T-helper 17 cell (primary cell): ENCODE measurements at regions not wholly inside any gene's neighbourhood (a gene's known extent, or its start where the extent isn't known, plus 50 kb on each side); places are given as distances from the start of the nearest gene placed in this dataset.
"Not testable (repeated sequence)": the region's sequence is repeated elsewhere in the genome, so short reads cannot be mapped to it uniquely, and the experiment has no call there.

ENCODE experiments used
- ATAC-seq: fragments of 150-1000 bp; cut with Tn5 transposase; 2 replicates; pipeline ENCODE4 v1.10.0; 2021; ENCODE audit warnings: mild to moderate bottlenecking, moderate library complexity
- DNase-seq, 3 donors: peaks; one replicate each; pipeline versions ENCODE4 v3.0.0 to v3.0.0-alpha.2; 2020 to 2021
- H3K9me3 ChIP-seq: one replicate; pipeline ENCODE4 v1.7.0; 2013; ENCODE audit warnings: low read length, mild to moderate bottlenecking; ENCODE audit not compliant: control insufficient read depth, poor library complexity, severe bottlenecking
- H3K27ac Mint-ChIP-seq: one replicate; pipeline ENCODE4 v1.8.0; 2022; ENCODE audit warnings: mild to moderate bottlenecking, moderate library complexity, mixed read lengths
- H3K27me3 Mint-ChIP-seq: one replicate; pipeline ENCODE4 v1.8.0; 2022; ENCODE audit warnings: mixed read lengths
- H3K36me3 Mint-ChIP-seq: one replicate; pipeline ENCODE4 v1.8.0; 2022; ENCODE audit warnings: low read depth, mixed read lengths
- H3K4me1 Mint-ChIP-seq: one replicate; pipeline ENCODE4 v1.8.0; 2022; ENCODE audit warnings: mild to moderate bottlenecking, mixed read lengths
- H3K4me3 Mint-ChIP-seq: one replicate; pipeline ENCODE4 v1.8.0; 2022; ENCODE audit warnings: mild to moderate bottlenecking, moderate library complexity, mixed read lengths

DNA sequence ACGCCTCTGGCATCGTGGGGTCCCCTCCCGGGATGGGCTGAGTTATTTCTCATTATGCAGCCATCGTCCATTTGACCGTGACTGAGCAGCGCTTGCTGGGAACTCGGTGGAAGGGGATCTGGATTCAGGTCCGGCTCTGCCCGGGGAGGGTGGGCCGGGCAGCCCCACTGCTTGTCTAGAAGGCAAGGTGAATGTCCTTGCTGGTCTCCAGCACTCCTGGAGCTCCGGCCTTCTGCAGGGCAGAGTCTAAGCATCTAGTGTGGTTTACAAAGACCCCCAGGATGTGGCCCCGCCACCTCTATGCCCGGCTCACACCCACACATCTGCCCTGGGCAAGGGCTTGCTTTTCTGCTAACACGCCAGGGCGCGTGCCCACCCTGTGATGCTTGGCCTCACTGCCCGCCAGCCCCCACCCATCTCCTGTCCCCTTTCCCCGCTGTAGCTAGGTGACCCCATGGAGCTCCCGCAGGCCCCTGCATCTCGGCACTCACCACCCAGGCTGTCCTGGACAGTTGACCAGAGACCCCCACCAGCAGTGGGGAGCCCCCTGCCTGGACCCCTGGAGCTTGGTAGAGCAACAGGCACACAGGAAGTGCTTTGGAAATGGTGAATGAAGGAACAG, 151.0 kb upstream of the CHST15 start:
- ATAC-seq, result no peak

DNA sequence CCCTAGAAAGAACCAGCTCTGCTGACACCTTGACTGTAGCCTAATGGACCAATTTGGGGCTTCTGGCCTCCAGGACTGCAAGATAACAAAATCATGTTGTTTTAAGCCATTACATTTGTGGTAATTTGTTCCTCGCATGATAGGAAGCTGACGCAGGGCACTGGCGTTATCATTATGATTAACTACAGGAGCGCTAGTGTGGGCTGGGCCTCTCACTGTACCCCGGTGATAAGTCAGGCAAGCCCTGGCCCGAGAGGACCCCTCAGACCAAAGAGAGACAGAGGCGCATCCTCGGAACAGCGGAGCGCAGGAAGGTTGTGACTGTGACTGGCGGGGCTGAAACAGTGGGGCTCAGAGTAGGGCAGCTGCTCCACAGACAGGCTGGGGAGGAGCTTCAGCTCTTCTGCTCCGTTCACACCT, 150.3 kb upstream of the CHST15 start:
- DNase-seq, result no peak
- no peak overlapping the region for H3K27ac Mint-ChIP-seq
- H3K27me3 Mint-ChIP-seq, result peaks cover 22% of the 10 kb centered on the region
- no peaks in the 10 kb centered on the region for H3K4me1 Mint-ChIP-seq
- no peaks in the 10 kb centered on the region for H3K9me3 ChIP-seq
- H3K36me3 Mint-ChIP-seq, result no peaks in the 10 kb centered on the region
- no peak overlapping the region for H3K4me3 Mint-ChIP-seq
- no peak for ATAC-seq

More for the DNA sequence above, 151.0 kb upstream of the CHST15 start:
- Mint-ChIP-seq H3K36me3 (no peaks in the 10 kb centered on the region), H3K4me3 (no peak overlapping the region), H3K27ac (no peak overlapping the region), H3K27me3 (peaks cover 22% of the 10 kb centered on the region), H3K4me1 (no peaks in the 10 kb centered on the region)
- no peak for DNase-seq
- H3K9me3 ChIP-seq, result no peaks in the 10 kb centered on the region

DNA sequence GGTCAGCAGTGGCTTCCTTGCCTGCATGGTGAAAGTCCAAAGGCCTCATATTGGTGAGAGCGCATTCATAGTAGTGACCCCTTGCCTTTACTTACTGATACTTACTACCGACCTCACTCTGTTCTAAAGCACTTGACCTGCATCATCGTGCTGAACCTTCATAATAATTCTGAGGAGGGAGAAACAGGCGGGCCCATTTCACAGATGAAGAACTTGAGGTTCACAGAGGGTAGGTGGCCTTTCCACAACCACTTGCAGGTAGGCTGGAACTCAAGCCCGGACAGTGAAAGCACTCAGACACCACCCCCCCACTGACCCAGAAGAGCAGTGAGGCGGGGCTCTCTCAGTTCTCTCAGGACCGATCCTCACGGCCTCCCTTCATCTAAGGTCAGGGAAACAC, 149.4 kb upstream of the CHST15 start:
- peaks cover 22% of the 10 kb centered on the region for H3K27me3 Mint-ChIP-seq
- no peaks in the 10 kb centered on the region for H3K9me3 ChIP-seq
- no peaks in the 10 kb centered on the region for H3K4me1 Mint-ChIP-seq
- no peak overlapping the region for H3K4me3 Mint-ChIP-seq
- no peak for DNase-seq
- no peak for ATAC-seq
- H3K36me3 Mint-ChIP-seq, result no peaks in the 10 kb centered on the region
- H3K27ac Mint-ChIP-seq, result no peak overlapping the region

DNA sequence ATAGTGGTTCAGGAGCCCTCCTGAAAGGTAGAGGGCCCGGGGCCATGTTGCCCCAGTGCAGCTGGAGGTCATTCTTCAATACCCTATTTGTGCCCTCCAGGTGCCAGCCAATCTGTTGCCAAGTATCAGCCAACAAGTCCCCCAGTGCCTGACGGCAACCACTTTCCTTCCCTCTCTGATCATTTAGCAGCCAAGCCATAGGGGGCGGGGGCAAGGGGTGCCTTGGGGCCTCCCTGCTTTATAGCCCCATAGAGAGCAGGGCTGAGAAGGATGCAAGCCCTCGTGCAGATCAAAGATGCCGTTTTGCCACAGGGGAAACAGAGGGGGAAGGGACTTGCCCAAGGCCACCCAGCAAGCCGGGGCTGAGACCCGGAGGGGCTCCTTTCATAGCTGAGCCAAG, 149.0 kb upstream of the CHST15 start:
- Mint-ChIP-seq H3K27ac (no peak overlapping the region), H3K36me3 (no peaks in the 10 kb centered on the region), H3K4me3 (no peak overlapping the region), H3K4me1 (no peaks in the 10 kb centered on the region), H3K27me3 (peaks cover 22% of the 10 kb centered on the region)
- no peaks in the 10 kb centered on the region for H3K9me3 ChIP-seq
- no peak for DNase-seq
- ATAC-seq, result no peak

DNA sequence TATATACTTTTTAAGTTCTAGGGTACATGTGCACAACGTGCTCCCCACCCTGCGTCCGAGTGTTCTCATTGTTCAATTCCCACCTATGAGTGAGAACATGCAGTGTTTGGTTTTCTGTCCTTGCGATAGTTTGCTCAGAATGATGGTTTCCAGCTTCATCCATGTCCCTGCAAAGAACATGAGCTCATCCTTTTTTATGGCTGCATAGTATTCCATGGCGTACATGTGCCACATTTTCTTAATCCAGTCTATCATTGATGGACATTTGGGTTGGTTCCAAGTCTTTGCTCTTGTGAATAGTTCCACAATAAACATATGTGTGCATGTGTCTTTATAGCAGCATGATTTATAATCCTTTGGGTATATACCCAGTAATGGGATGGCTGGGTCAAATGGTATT, 148.1 kb upstream of the CHST15 start:
- H3K36me3 Mint-ChIP-seq, H3K4me3 Mint-ChIP-seq, H3K27ac Mint-ChIP-seq, H3K9me3 ChIP-seq, DNase-seq, ATAC-seq, H3K4me1 Mint-ChIP-seq: not testable (repeated sequence)
- H3K27me3 Mint-ChIP-seq, result peaks cover 22% of the 10 kb centered on the region

DNA sequence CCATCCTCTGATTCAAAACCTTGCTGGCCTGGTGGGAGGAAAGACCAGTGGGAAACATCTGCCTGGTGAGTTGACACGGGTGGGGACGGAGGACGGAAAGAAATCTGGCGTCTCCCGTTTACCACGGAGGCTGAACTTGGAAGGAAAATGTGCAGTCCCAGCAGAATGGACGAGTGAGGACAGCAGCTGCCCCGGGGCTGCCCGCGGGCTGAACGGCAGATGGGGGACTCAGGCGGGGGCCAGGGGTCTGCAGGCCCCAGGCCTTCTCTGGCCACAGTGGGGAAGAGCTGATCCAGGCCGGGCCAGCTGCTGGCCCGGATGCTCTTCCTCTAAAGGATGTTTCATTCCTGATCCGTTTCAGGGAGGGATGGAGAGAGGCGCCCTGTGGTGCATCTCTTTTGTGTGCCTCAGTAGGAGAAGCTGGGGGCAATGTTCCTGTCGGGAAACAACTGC, 147.5 kb upstream of the CHST15 start:
- Mint-ChIP-seq H3K4me1 (no peaks in the 10 kb centered on the region), H3K4me3 (no peak overlapping the region), H3K27ac (no peak overlapping the region), H3K36me3 (no peaks in the 10 kb centered on the region), H3K27me3 (peaks cover 22% of the 10 kb centered on the region)
- H3K9me3 ChIP-seq, result no peaks in the 10 kb centered on the region
- DNase-seq (no peak), ATAC-seq (no peak)

DNA sequence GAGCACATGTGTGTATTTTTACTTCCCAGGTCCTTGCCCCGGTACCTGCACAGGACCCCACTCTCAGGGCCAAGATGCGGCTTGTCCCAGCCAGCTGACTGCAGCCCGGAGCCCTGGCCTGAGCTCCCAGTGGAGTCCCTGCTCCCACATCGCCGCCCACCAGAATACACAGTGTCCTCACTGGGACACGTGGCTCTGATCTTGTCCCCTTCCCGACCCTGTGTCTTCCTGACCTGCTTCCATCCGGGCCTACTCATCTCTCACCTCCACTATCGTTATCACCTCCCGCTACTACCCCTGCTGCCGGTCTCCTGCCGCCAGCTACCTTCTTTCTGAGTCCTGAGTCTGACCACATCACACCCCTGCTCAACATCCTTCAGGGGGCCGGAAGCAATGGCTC, 146.3 kb upstream of the CHST15 start:
- H3K4me3 Mint-ChIP-seq, result no peak overlapping the region
- DNase-seq, result no peak
- H3K27ac Mint-ChIP-seq, result no peak overlapping the region
- H3K9me3 ChIP-seq, result no peaks in the 10 kb centered on the region
- H3K4me1 Mint-ChIP-seq, result no peaks in the 10 kb centered on the region
- no peak for ATAC-seq
- peaks cover 15% of the 10 kb centered on the region for H3K27me3 Mint-ChIP-seq
- H3K36me3 Mint-ChIP-seq, result no peaks in the 10 kb centered on the region

DNA sequence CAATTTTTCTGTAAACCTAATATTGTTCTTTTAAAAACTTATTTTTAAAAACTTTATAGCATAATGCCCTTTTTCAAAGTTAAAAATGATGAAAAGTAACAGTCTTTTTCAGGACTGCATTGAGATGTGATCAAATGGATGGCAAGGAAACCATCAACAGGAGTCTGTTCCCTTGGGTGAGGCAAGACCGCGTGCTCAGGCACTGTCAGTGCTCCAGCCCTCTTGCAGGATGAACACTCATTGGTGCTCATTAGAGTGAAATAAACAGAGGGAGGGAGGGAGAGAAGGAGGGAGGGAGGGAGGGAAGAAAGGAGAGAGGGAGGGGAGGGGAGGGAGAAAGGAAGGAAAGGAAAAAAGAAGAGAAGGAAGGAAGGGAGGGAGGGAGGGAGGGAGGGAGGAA, 145.7 kb upstream of the CHST15 start:
- ATAC-seq (no peak), DNase-seq (no peak)
- peaks cover 9% of the 10 kb centered on the region for H3K27me3 Mint-ChIP-seq

DNA sequence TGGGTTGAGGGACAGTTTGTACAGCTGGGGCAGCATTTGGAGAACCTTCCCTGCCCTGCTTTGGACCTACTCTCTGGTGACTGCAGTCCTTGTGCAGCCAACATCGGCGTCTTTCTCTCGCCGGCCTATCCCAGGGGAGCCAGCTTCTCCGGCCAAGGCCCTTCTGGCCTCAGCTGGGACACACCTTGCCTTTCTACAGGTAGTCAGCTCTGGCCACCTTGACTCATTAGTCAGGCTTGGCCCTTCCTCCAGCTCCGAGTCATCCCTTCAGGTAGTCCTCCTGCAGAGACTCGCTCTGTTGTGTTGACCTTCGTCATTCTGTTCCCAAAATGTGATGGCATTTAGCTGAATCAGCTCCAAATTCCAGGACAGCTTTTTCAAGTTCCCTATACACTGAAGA, 145.0 kb upstream of the CHST15 start:
- no peak for ATAC-seq
- Mint-ChIP-seq H3K36me3 (no peaks in the 10 kb centered on the region), H3K4me1 (no peaks in the 10 kb centered on the region), H3K27me3 (peaks cover 7% of the 10 kb centered on the region), H3K4me3 (no peak overlapping the region), H3K27ac (no peak overlapping the region)
- no peak for DNase-seq
- H3K9me3 ChIP-seq, result no peaks in the 10 kb centered on the region

More for the DNA sequence above, 145.7 kb upstream of the CHST15 start:
- no peaks in the 10 kb centered on the region for H3K4me1 Mint-ChIP-seq
- H3K36me3 Mint-ChIP-seq, result no peaks in the 10 kb centered on the region
- H3K9me3 ChIP-seq, result no peaks in the 10 kb centered on the region
- no peak overlapping the region for H3K4me3 Mint-ChIP-seq
- no peak overlapping the region for H3K27ac Mint-ChIP-seq

DNA sequence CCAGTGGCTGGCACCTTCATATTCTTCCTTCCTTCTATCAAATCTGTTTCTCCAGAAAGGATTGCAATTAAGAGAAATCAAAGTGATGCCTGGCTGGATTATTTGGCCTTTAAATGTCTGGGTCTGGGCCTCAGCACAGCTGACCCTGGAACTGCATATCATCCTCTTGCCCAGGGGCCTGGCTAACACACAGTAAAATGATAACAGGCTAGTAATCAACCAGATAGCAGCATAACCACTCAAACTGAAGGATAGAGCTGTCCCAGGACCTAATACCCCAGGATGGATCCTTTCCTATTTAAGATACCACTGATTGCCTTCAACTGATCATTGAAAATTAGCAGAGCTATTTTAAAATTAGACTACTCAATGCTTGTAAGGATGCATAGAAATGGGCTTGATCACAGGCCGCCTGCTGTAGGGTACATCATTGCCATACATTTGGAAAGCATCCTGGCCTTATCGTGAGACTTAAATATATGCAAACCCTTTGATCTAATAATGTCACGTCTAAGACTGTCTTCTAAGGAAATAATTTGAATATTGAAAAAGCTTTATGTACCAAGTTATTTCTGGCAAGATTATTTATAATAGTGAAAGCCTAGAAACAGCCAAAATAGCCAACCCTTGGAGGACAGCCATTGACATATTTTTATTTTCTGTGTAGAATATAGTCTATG, 144.0 kb upstream of the CHST15 start:
- no peaks in the 10 kb centered on the region for H3K9me3 ChIP-seq
- Mint-ChIP-seq H3K36me3 (no peaks in the 10 kb centered on the region), H3K4me3 (no peak overlapping the region), H3K27me3 (peaks cover 7% of the 10 kb centered on the region), H3K4me1 (no peaks in the 10 kb centered on the region), H3K27ac (no peak overlapping the region)
- DNase-seq, result no peak
- ATAC-seq, result no peak

DNA sequence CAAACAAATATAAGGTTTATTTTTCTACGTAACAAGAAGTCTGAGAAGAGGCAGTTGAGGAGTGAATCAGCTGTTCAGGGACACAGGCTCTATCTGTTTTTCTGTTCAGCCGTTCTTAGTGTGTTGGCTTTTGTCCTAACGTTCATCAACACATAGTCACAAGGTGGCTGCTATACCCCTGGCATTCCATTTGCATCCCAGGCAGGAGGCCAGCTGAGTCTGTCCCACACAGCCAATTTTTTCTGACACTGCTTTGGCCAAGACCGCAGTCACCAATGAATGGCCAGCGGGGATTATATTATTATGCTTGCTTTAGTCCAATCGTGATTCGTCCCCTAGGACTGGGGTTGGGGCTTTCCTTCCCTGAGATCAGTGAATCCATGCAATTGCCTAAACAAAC, 143.4 kb upstream of the CHST15 start:
- Mint-ChIP-seq H3K4me1 (no peaks in the 10 kb centered on the region), H3K27me3 (peaks cover 7% of the 10 kb centered on the region)
- no peaks in the 10 kb centered on the region for H3K9me3 ChIP-seq

DNA sequence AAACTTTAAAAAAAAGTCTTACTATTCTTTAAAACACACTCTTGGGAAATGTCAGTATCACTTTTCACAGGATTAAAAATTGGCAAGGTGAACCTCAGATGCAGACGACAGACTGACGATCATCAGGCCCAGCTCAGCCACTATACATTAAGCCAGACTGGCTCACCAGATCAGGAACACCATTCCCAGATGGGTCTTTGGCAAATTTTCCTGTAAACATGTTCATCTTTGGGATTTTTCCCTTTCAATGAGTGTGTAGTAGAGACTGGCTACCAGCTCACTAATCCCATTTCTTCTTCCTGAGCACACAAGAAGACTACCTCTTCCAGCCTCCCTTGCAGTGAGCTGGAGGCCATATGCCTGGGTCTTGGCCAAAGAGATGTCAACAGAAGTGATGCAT, 142.7 kb upstream of the CHST15 start:
- ATAC-seq, result no peak
- no peak for DNase-seq
- H3K27ac Mint-ChIP-seq, result no peak overlapping the region
- H3K27me3 Mint-ChIP-seq, result peaks cover 7% of the 10 kb centered on the region
- H3K4me3 Mint-ChIP-seq, result no peak overlapping the region
- no peaks in the 10 kb centered on the region for H3K9me3 ChIP-seq
- H3K4me1 Mint-ChIP-seq, result no peaks in the 10 kb centered on the region
- H3K36me3 Mint-ChIP-seq, result no peaks in the 10 kb centered on the region

More for the DNA sequence above, 143.4 kb upstream of the CHST15 start:
- Mint-ChIP-seq H3K4me3 (no peak overlapping the region), H3K27ac (no peak overlapping the region), H3K36me3 (no peaks in the 10 kb centered on the region)
- DNase-seq (no peak), ATAC-seq (no peak)

DNA sequence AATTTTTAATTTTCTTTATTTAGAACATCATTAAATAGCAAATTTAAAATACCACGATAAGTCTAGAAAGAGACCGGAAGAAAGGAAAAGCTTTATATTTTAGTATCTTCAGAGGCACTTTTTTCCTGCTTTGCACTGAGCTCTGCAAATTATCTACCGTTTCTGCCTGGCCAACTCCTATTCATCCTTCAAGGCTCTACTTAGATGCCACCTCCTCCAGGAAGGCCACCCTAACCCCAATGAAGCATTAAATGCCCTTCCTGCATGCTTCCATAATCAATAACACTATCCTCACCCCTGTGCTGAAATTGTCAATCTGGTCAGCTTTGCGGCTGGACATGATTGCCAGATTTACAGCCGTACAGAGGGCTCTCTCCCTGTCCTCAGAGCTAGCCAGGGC, 141.8 kb upstream of the CHST15 start:
- H3K27ac Mint-ChIP-seq, result no peak overlapping the region
- no peaks in the 10 kb centered on the region for H3K27me3 Mint-ChIP-seq

DNA sequence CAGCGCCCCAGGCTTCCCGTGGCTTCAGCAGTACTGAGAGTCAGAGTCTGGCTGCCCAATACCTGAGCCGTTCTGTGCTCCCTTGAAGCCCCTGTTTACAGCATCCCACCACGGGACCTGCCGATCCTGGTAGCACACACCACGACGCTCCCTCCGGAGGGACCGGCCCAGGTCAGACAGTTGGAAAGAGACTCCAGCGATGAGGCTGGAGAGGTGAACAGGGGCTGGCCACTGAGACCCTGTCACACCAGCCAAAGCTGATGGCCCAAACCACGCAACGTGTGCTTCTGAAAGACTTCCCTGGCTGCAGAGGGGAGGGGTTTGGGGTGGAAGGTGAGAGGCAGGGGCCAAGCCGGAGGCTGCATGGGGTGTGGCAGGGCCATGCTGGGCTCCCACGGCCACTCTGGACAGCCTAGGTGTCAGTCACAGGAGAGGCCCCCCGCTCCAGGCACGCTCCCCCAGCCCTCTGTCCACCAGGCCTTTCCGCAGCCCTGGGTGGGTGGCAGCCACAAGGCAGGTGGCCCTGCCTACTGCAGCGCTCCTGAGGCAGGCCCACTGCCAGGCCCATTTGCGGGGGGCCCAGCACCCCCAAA, 140.2 kb upstream of the CHST15 start:
- Mint-ChIP-seq H3K36me3 (no peaks in the 10 kb centered on the region), H3K4me1 (no peaks in the 10 kb centered on the region), H3K27ac (no peak overlapping the region), H3K4me3 (no peak overlapping the region), H3K27me3 (no peaks in the 10 kb centered on the region)
- ATAC-seq (no peak), DNase-seq (no peak)
- no peaks in the 10 kb centered on the region for H3K9me3 ChIP-seq

More for the DNA sequence above, 141.8 kb upstream of the CHST15 start:
- Mint-ChIP-seq H3K4me3 (no peak overlapping the region), H3K36me3 (no peaks in the 10 kb centered on the region), H3K4me1 (no peaks in the 10 kb centered on the region)
- ATAC-seq (no peak), DNase-seq (no peak)
- no peaks in the 10 kb centered on the region for H3K9me3 ChIP-seq
